ENCODE measurements at regions not wholly inside any gene's neighbourhood (a gene's known extent, or its start where the extent isn't known, plus 50 kb on each side); places are given as distances from the start of the nearest gene placed in this dataset.

DNA sequence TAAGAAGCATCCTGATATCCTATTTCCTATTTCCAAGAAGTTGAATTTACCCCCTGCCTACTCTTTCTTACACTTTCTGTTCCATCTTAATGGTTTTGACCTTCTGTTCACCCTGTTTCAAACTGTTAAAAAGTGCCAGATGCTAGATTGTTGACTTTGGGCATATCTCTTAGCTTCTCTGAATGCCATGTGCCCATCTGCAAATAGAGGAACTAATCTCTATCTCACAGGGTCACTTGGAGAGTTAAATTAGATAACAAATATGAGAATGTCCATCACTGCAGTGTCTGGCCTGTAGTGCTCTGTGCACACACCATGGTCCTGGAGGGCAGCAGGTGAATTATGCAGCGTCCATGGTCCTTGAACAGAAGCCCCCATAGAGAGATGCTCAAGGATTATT, 83.8 kb downstream of the LRATD1 start:
- TF ChIP-seq POLR2AphosphoS5 (IDR thresholded peaks at IDR 0.05; ENCODE audit: borderline replicate concordance, low read depth, low read length) = no peak
- no peak for TF ChIP-seq EZH2 (IDR thresholded peaks at IDR 0.05)
- no peak for TF ChIP-seq FOXP2 (optimal IDR thresholded peaks at IDR 0.05; ENCODE audit: control extremely low read depth, extremely low read length, insufficient read depth)
